Rectal smooth muscle tissue (tissue), 1 donor: ENCODE measurements at regions not wholly inside any gene's neighbourhood (a gene's known extent, or its start where the extent isn't known, plus 50 kb on each side); places are given as distances from the start of the nearest gene placed in this dataset.
"Not testable (repeated sequence)": the region's sequence is repeated elsewhere in the genome, so short reads cannot be mapped to it uniquely, and the experiment has no call there.

ENCODE experiments used
- H3K27ac ChIP-seq: one replicate; pipeline ENCODE4 v1.7.0; 2013; ENCODE audit warnings: low read depth, low read length, inconsistent platforms
- H3K27me3 ChIP-seq: one replicate; pipeline ENCODE4 v1.7.0; 2013; ENCODE audit warnings: low read length; ENCODE audit not compliant: control insufficient read depth, insufficient read depth
- H3K36me3 ChIP-seq: one replicate; pipeline ENCODE4 v1.7.0; 2013; ENCODE audit warnings: low read length; ENCODE audit not compliant: control insufficient read depth, insufficient read depth
- H3K4me1 ChIP-seq: one replicate; pipeline ENCODE4 v1.7.0; 2013; ENCODE audit warnings: low read length; ENCODE audit not compliant: control insufficient read depth, insufficient read depth
- H3K4me3 ChIP-seq: one replicate; pipeline ENCODE4 v1.7.0; 2013; ENCODE audit warnings: low read length
- H3K9ac ChIP-seq: one replicate; pipeline ENCODE4 v1.7.0; 2013; ENCODE audit warnings: low read length

DNA sequence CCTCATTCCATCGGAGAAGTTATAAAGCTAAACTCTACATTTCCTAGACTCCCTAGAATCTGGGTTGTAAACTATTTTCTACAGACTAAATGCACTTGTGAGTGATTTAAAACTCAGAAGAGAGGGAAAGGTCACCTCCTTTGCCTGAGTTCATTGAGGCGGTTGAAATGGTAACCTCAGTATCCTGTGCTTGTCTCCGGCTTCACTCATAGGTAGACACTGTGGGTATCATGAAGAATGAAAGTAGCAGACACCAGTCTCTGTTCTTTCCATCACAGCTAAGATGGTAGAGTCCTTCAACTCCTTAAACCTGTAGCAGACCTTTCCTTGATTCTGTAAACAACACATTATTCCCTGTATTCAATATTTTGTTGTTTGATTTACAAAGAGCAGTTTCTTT is 291.3 kb upstream of the ANKRD50 start:
- Histone ChIP-seq H3K27me3 (no peaks in the 10 kb centered on the region), H3K36me3 (no peaks in the 10 kb centered on the region), H3K27ac (no peak overlapping the region), H3K4me1 (no peaks in the 10 kb centered on the region), H3K9ac (no peak overlapping the region), H3K4me3 (no peak overlapping the region)

DNA sequence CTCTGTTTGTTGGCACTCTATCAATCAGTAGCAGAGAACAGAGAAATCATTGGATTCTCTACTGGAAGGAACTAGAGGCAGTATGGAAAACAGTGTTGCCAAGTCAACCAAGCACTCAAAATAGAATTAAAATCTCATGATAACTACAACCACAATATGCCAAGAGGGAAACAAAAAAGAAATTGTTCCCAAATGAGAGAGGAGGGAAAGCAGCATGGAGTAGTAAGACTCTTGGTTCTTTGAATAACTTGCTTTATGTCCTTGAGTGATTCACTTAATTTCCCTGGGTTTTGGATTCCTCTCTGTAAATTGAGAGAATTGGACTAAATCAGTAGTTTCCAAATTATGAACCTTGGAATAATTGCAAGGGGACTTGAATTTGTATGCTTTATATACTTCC is 285.5 kb upstream of the ANKRD50 start:
- no peaks in the 10 kb centered on the region for H3K36me3 ChIP-seq
- no peak overlapping the region for H3K9ac ChIP-seq
- no peak overlapping the region for H3K27ac ChIP-seq
- H3K4me1 ChIP-seq: no peaks in the 10 kb centered on the region
- no peak overlapping the region for H3K4me3 ChIP-seq
- H3K27me3 ChIP-seq: no peaks in the 10 kb centered on the region

DNA sequence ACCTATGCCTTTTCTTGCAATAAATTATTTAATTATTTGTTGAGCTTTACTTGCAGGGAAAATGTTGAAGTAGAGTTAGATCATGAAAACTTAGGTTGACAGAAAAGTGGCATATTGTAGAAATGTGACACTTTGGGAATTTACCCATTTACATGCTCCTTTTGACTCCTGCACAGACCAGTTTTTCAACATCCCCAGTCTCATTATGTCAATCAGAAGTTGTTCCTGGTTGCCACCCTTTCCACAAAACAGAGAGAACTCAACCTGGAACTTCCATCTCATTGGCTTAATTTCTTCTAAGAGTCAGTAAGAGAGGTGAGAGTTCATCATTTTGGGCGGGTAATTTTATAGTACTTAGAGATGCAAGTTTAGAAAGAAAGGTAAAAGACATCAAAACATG is 284.6 kb upstream of the ANKRD50 start:
- Histone ChIP-seq H3K9ac (no peak overlapping the region), H3K27ac (no peak overlapping the region), H3K4me1 (no peaks in the 10 kb centered on the region), H3K27me3 (no peaks in the 10 kb centered on the region), H3K4me3 (no peak overlapping the region), H3K36me3 (no peaks in the 10 kb centered on the region)

DNA sequence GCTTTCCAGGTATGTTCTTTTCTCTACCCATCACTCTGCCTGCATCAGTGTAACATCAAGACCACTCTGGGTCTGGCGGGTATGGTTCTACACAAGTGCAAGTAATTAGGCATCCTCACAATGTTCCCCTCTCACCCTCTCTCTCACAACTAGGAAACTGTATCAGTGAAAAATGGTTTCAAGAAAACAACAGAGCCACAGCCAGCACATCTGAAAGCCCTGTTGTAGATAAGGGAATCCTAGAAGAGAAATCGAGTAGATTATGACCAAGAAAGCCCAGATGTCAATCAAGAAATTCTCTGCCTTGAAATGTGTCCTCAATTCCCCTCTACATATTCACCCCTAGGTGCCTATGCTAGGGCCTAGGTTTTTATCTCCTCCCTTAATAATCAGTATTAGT is 281.3 kb upstream of the ANKRD50 start:
- no peaks in the 10 kb centered on the region for H3K4me1 ChIP-seq
- H3K4me3 ChIP-seq: no peak overlapping the region
- H3K27me3 ChIP-seq: no peaks in the 10 kb centered on the region
- H3K9ac ChIP-seq: no peak overlapping the region
- H3K27ac ChIP-seq: no peak overlapping the region
- H3K36me3 ChIP-seq: no peaks in the 10 kb centered on the region

DNA sequence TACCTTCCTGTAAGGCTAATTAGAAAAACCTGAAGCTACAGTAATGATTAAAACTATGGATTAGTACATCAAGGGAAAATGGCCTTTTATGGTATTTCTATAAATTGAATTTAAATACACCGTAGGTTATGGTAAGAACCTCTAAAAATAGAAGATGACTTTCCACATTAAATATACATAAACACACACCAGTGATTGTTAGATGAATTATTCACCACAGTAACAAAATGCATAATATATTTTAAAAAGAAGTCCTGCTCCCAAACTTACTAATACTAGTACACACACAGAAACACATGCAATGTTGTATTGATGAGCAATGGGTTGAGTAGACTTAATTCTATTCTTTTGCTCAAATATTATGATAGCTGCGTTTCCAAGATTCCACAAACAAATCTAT is 277.9 kb upstream of the ANKRD50 start:
- H3K9ac ChIP-seq: no peak overlapping the region
- no peaks in the 10 kb centered on the region for H3K27me3 ChIP-seq
- H3K4me1 ChIP-seq: no peaks in the 10 kb centered on the region
- H3K4me3 ChIP-seq: no peak overlapping the region
- H3K27ac ChIP-seq: no peak overlapping the region
- H3K36me3 ChIP-seq: no peaks in the 10 kb centered on the region

DNA sequence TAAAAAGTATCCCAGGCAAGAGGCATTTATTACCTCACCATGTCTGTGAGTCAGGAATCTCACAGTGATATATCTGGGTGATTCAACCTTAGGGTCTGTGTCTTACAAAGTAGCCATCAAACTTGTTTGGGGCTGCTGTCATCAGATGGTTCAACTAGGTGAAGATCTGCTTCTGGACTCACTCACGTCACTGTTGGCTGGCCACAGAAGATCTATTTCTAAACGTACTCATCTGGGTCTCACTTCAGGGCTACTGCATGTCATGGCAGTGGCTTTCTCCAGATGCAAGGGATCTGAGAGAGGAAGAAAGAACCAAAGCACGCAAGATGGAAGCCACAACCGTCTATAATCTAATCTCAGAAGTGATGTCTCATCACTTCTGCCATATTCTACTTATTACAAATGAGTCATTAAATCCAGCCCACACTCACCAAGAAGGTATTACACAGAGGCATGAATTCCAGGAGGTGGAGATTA is 267.8 kb upstream of the ANKRD50 start:
- H3K9ac ChIP-seq: no peak overlapping the region
- H3K4me3 ChIP-seq: no peak overlapping the region
- no peak overlapping the region for H3K27ac ChIP-seq
- H3K4me1 ChIP-seq: peaks cover 4% of the 10 kb centered on the region
- H3K36me3 ChIP-seq: no peaks in the 10 kb centered on the region
- no peaks in the 10 kb centered on the region for H3K27me3 ChIP-seq

DNA sequence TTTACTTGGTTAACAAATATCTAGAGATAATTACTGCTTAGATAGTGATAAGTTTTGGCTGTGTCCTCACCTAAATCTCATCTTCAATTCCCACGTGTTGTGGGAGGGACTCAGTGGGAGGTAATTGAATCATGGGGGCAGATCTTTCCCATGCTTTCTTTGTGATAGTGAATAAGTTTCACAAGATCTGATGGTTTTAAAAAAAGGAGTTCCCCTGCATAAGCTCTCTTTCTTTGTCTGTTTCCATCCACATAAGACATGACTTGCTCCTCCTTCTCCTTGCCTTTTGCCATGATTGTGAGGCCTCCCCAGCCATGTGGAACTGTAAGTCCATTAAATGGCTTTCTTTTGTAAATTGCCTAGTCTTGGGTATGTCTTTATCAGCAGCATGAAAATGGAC is 266.0 kb upstream of the ANKRD50 start:
- H3K9ac ChIP-seq, H3K27ac ChIP-seq, H3K27me3 ChIP-seq, H3K36me3 ChIP-seq, H3K4me3 ChIP-seq, H3K4me1 ChIP-seq: not testable (repeated sequence)

DNA sequence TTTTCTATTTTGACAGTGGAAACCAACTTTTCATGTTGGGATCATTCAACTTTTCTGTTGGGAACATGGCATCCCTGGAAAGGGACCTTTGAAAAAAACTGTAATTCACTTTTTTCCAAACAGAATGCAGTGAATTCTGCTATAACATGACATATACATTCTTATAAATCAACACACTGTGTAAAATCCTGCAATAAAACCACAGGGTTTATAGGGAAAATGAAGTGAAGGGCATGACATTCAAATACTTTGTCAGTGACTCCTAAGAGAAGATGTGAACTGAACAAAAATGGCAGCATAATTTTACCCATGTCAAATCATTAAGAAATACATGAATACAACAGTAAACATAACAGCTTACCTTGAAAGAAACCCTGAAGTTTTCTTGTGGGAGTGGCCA is 264.5 kb upstream of the ANKRD50 start:
- Histone ChIP-seq H3K4me3 (no peak overlapping the region), H3K36me3 (no peaks in the 10 kb centered on the region), H3K27me3 (no peaks in the 10 kb centered on the region), H3K9ac (no peak overlapping the region), H3K27ac (no peak overlapping the region), H3K4me1 (peaks cover 4% of the 10 kb centered on the region)

DNA sequence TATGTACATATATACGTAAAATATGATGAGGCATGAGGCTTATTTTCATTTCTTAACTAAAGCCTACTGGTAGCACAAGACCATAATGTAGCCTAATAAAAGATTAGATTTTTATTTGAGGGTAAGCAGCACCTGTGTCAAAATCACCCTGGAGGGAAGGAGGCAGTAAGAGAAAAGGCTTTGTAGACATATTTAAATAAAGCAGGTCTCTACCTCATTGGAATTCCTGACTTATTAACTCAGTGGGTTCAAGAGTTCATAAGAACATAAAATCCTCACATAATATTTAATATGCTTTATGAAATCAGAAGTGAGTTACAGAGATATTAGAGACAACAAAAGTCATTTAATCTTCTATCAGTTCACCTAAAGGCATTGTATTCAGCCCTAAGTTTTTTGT is 261.6 kb upstream of the ANKRD50 start:
- Histone ChIP-seq H3K27ac (no peak overlapping the region), H3K36me3 (no peaks in the 10 kb centered on the region), H3K27me3 (no peaks in the 10 kb centered on the region), H3K4me1 (no peaks in the 10 kb centered on the region), H3K9ac (no peak overlapping the region), H3K4me3 (no peak overlapping the region)

DNA sequence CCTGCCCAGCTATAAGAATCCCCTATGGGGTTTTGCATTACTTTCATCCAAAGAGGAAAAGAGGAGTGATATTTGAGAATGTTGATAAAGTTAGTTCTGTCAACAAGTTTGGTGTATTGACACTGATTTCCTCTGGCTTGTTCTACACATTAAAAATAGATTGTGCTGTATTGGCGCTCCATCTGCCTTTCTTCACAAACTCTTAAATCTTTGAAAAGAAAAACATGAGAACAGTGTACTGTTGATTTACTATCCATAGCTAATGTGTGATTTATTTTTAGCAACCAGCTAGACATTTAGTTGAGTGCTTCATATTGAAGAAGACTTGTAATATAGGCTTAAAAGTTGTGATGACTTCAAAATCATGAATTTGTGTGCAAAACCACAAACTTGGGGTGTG is 261.2 kb upstream of the ANKRD50 start:
- H3K4me1 ChIP-seq: no peaks in the 10 kb centered on the region
- H3K36me3 ChIP-seq: no peaks in the 10 kb centered on the region
- no peaks in the 10 kb centered on the region for H3K27me3 ChIP-seq
- no peak overlapping the region for H3K27ac ChIP-seq
- no peak overlapping the region for H3K9ac ChIP-seq
- H3K4me3 ChIP-seq: no peak overlapping the region

DNA sequence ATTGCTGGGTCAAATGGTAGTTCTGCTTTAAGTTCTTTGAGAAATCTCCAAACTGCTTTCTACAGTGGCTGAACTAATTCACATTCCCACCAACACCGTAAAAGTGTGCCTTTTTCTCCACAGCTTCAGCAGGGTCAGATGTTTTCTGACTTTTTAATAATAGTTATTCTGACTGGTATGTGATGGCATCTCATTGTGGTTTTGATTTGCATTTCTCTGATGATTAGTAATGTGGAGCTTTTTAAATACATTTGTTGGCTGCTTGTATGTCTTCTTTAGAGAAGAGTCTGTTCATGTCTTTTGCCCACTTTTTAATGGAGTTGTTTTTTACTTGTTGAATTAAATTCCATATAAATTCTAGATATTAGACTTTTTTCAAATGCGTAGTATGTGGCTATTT is 257.5 kb upstream of the ANKRD50 start:
- Histone ChIP-seq H3K27ac (no peak overlapping the region), H3K4me3 (no peak overlapping the region), H3K9ac (no peak overlapping the region), H3K36me3 (no peaks in the 10 kb centered on the region), H3K4me1 (no peaks in the 10 kb centered on the region), H3K27me3 (no peaks in the 10 kb centered on the region)

DNA sequence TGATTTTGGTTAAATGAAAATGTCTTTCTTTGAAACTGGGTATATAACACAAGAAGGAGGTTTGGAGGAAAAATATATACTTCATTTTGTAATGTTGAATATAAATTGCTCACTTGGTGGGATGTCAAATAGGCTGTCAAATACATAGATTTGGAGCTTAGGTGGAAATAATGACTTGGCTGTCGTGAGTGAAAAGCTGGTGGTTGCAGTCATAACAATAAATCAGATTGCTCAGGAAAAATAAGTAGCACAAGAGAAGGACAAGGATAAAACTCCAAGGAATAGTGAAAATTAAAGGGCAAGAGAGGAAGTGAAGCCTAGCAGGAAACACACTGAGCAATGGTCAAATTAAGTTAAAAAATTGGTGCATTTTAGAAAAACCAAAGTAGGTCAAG is 253.0 kb upstream of the ANKRD50 start:
- Histone ChIP-seq H3K27ac (no peak overlapping the region), H3K4me3 (no peak overlapping the region), H3K9ac (no peak overlapping the region), H3K36me3 (no peaks in the 10 kb centered on the region), H3K27me3 (no peaks in the 10 kb centered on the region), H3K4me1 (no peaks in the 10 kb centered on the region)

DNA sequence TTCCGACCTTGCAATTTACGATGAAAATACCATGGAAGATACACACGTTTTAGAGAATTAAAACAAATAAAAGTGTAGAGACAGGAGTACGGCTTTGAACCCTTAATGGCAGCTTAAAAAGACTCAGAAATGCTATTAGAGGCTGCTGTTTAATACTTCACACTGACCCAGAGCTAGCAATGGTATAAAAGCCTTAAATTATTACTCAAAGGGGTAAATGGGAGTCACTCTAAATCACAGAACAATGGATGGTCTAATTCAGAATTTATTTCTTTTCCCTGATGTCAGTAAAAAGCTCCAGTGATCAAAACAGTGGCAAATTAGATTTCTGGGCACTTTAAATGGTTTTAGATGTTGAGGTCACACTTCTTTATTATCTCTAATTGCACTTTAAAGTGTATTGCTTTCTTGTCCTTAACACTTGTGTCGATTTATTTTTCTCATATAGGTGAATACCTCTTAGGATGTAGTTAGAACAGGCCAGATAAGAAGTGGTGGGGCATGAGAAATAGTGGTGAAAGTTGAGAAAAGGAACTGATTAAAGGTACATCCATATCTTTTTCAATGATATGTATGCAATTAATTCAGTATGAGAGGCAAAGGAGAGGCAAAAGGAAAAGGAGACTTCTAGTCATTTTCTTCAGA is 252.4 kb upstream of the ANKRD50 start:
- Histone ChIP-seq H3K9ac (no peak overlapping the region), H3K27me3 (no peaks in the 10 kb centered on the region), H3K36me3 (no peaks in the 10 kb centered on the region), H3K4me3 (no peak overlapping the region), H3K4me1 (no peaks in the 10 kb centered on the region), H3K27ac (no peak overlapping the region)
